ENCODE measurements at regions not wholly inside any gene's neighbourhood (a gene's known extent, or its start where the extent isn't known, plus 50 kb on each side); places are given as distances from the start of the nearest gene placed in this dataset.

DNA sequence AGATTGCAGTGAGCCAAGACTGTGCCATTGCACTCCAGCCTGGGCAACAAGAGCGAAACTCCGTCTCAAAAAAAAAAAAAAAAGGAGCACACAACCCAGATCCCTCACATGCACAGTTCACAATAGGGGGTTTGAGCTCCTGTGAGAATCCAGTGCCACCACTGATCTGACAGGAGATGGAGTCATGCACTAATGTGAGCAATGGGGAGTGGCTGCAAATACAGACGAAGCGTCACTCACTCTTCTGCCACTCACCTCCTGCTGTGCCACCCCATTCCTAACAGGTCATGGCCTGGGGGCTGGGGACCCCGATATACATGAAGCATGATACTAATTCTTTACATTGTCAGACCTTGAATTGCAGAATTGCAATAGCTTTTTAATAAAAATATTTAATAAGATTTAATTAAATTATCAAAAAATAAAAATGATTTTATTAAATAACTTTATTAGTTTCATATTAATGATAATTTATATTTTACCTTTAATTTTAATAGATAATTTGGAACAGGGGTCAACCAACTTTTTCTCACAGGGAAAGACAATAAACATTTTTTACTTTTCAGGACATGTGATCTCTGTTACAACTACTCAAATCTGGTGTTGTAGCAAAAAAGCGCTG, 171.4 kb downstream of the COPRS start:
- Histone ChIP-seq H3K27ac (no peak overlapping the region), H3K9me3 (no peaks in the 10 kb centered on the region), H3K36me3 (no peaks in the 10 kb centered on the region), H3K4me1 (no peaks in the 10 kb centered on the region), H3K4me3 (no peak overlapping the region), H3K27me3 (no peaks in the 10 kb centered on the region)
- intact Hi-C loops (cut with DNase I), result no loop called here
- DNase-seq (no peak), ATAC-seq (no peak)
- TF ChIP-seq, protein P1, sequence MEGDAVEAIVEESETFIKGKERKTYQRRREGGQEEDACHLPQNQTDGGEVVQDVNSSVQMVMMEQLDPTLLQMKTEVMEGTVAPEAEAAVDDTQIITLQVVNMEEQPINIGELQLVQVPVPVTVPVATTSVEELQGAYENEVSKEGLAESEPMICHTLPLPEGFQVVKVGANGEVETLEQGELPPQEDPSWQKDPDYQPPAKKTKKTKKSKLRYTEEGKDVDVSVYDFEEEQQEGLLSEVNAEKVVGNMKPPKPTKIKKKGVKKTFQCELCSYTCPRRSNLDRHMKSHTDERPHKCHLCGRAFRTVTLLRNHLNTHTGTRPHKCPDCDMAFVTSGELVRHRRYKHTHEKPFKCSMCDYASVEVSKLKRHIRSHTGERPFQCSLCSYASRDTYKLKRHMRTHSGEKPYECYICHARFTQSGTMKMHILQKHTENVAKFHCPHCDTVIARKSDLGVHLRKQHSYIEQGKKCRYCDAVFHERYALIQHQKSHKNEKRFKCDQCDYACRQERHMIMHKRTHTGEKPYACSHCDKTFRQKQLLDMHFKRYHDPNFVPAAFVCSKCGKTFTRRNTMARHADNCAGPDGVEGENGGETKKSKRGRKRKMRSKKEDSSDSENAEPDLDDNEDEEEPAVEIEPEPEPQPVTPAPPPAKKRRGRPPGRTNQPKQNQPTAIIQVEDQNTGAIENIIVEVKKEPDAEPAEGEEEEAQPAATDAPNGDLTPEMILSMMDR (IDR thresholded peaks at IDR 0.05), result no peak

DNA sequence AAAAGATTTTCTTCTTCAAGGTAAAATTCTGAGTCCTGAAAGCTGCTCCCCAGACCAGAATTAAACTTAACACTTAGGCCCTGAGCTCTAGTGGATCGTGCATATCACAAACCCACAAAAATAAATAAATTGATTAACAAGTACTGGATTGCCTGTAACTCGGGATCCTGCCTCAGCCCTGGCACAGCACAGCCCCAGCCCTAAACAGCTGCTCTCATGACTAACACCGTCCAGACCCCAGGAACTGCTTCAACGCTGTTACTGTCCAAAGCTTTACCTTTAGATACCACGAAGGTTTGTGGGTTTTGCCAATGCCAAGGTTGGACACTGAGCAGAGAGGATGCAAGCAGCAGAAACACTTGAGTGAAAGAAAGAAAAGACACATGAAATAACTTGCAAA, 172.5 kb downstream of the COPRS start:
- H3K27me3 ChIP-seq, result no peaks in the 10 kb centered on the region
- no peak overlapping the region for H3K4me3 ChIP-seq
- H3K27ac ChIP-seq, result no peak overlapping the region
- H3K4me1 ChIP-seq, result no peaks in the 10 kb centered on the region
- TF ChIP-seq, protein P1 (IDR thresholded peaks at IDR 0.05), result no peak
- no peaks in the 10 kb centered on the region for H3K9me3 ChIP-seq
- ATAC-seq (no peak), DNase-seq (no peak)
- no peaks in the 10 kb centered on the region for H3K36me3 ChIP-seq
- intact Hi-C loops (cut with DNase I), result no loop called here

DNA sequence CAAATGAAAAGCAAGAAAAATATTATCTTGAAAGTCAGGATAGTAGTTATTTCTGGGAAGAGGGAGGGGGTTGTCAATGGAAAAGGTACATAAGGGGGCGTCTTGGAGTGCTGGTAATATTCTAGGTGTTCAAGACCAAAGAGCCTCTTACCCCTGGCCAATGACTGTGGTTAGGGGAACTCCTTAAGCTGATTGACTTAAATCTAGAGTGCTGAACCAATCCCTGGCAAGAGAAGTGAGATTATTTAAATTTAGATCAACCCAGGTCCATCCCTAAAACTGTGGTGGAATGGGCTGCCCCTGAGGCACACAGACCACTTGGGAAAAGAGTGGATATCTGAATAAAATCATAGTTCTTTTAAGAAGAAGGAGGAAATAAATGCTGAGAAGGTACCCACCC, 174.1 kb downstream of the COPRS start:
- TF ChIP-seq, protein P1 (IDR thresholded peaks at IDR 0.05), result no peak
- no peaks in the 10 kb centered on the region for H3K27me3 ChIP-seq
- H3K27ac ChIP-seq, result no peak overlapping the region
- H3K4me1 ChIP-seq, result no peaks in the 10 kb centered on the region
- H3K4me3 ChIP-seq, result no peak overlapping the region
- intact Hi-C loops (cut with DNase I), result no loop called here
- DNase-seq (no peak), ATAC-seq (no peak)
- no peaks in the 10 kb centered on the region for H3K36me3 ChIP-seq
- H3K9me3 ChIP-seq, result no peaks in the 10 kb centered on the region

DNA sequence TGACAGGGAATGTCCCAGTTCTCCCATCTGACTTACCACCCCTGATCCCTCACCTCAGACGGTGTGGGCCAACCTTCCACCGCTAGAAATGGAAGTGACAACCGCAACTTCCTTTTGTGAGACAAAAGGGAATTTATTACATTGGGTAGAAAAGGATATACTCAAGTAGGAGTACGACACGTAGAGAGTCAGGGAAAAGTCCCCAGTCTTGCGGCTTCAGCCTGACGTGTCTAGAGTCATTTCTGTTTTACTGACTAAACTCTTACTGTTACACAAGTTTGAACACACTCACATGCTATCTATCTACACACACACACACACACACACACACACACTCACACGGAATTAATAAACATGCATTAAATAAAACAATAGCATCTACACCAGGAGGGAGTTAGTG, 178.9 kb downstream of the COPRS start:
- H3K4me1 ChIP-seq, result no peaks in the 10 kb centered on the region
- no peaks in the 10 kb centered on the region for H3K27me3 ChIP-seq
- no peaks in the 10 kb centered on the region for H3K9me3 ChIP-seq
- TF ChIP-seq, protein P1 (IDR thresholded peaks at IDR 0.05), result no peak
- ATAC-seq, result no peak
- no peaks in the 10 kb centered on the region for H3K36me3 ChIP-seq
- DNase-seq, result no peak
- no peak overlapping the region for H3K4me3 ChIP-seq
- intact Hi-C loops (cut with DNase I), result no loop called here
- no peak overlapping the region for H3K27ac ChIP-seq

DNA sequence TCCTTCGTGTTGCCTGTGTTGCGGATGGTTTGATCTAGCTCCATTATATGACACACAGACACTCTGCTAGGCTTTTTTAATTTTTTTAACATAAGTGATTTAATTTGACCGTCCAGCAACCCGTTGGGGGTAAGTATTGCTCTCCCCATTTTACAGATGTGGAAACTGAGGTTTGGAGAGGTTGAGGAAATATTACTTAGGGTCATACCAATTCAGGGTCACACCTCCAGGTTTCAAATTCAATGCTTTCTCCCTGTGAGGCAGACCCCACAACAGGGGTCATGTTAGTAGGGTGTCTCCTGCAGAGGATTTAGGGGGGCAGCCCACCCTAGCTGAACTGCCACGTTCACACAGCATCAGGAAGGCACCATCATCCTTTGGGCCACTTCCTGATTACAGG, 179.4 kb downstream of the COPRS start:
- no peak overlapping the region for H3K4me3 ChIP-seq
- no peak for ATAC-seq
- H3K9me3 ChIP-seq, result no peaks in the 10 kb centered on the region
- TF ChIP-seq, protein P1 (IDR thresholded peaks at IDR 0.05), result no peak
- intact Hi-C loops (cut with DNase I), result no loop called here
- no peak overlapping the region for H3K27ac ChIP-seq
- H3K36me3 ChIP-seq, result no peaks in the 10 kb centered on the region
- H3K4me1 ChIP-seq, result no peaks in the 10 kb centered on the region
- no peaks in the 10 kb centered on the region for H3K27me3 ChIP-seq
- no peak for DNase-seq

Data from left lung (tissue), 4 donors.